MCF 10A (cell line): ENCODE measurements at regions not wholly inside any gene's neighbourhood (a gene's known extent, or its start where the extent isn't known, plus 50 kb on each side); places are given as distances from the start of the nearest gene placed in this dataset.

ENCODE experiments used
- BruUV-seq: library from RNA; stranded (reverse); fragments of 400-500 nt; replicated peaks from 2 replicates; lab custom pipeline; 2021; lab: Mats Ljungman, UMichigan
- CTCF ChIA-PET: fragments of 300-600 bp; sonication (Branson Sonifier 250); formaldehyde crosslinking; extraction: SDS; loops from one replicate; lab custom pipeline; 2021; ENCODE audit warnings: antibody characterized with exemption, inconsistent platforms; lab: Yijun Ruan, JAX
- POLR2A ChIA-PET: fragments of 300-600, 350-650 bp; sonication (Branson Sonifier 250); formaldehyde crosslinking; extraction: SDS; loops from one replicate; lab custom pipeline; 2020; ENCODE audit warnings: antibody characterized with exemption, inconsistent platforms; lab: Yijun Ruan, JAX
- DNase-seq: peaks from one replicate; pipeline ENCODE4 v3.0.0-alpha.2; 2018; ENCODE audit not compliant: unreplicated experiment
- H3K27ac Mint-ChIP-seq: one replicate; pipeline ENCODE4 v1.8.0; 2022; ENCODE audit warnings: mild to moderate bottlenecking, low read depth, mixed read lengths; ENCODE audit not compliant: unreplicated experiment
- H3K27me3 Mint-ChIP-seq: one replicate; pipeline ENCODE4 v1.8.0; 2022; ENCODE audit warnings: mixed read lengths; ENCODE audit not compliant: insufficient read depth, unreplicated experiment
- H3K36me3 Mint-ChIP-seq: one replicate; pipeline ENCODE4 v1.8.0; 2022; ENCODE audit warnings: mild to moderate bottlenecking, moderate library complexity, mixed read lengths; ENCODE audit not compliant: insufficient read depth, unreplicated experiment
- H3K4me1 Mint-ChIP-seq: one replicate; pipeline ENCODE4 v1.8.0; 2022; ENCODE audit warnings: mixed read lengths; ENCODE audit not compliant: insufficient read depth, unreplicated experiment
- H3K4me3 Mint-ChIP-seq: one replicate; pipeline ENCODE4 v1.8.0; 2022; ENCODE audit warnings: mild to moderate bottlenecking, moderate library complexity, mixed read lengths; ENCODE audit not compliant: unreplicated experiment
- H3K9me3 Mint-ChIP-seq: one replicate; pipeline ENCODE4 v1.8.0; 2022; ENCODE audit warnings: mixed read lengths; ENCODE audit not compliant: unreplicated experiment
- CTCF ChIP-seq: fragments of 200-600 bp; IDR thresholded peaks from one replicate; pipeline ENCODE4 v1.8.0; 2022; ENCODE audit warnings: antibody characterized with exemption, mild to moderate bottlenecking; ENCODE audit not compliant: unreplicated experiment
- intact Hi-C: fragments of 100-400 bp; cut with micrococcal nuclease; formaldehyde crosslinking; loops from 2 replicates; pipeline ENCODE4 v1.14.1; 2022

- intact Hi-C loops, result no loop called here
- H3K9me3 Mint-ChIP-seq, result peaks cover 20% of the 10 kb centered on the region
- H3K27me3 Mint-ChIP-seq, result peaks cover 63% of the 10 kb centered on the region
- no peak for DNase-seq
- no TSS peak for BruUV-seq
- POLR2A ChIA-PET, result no interaction called here
- H3K36me3 Mint-ChIP-seq, result peaks cover 6% of the 10 kb centered on the region
- CTCF ChIA-PET, result no interaction called here
- H3K4me1 Mint-ChIP-seq, result no peaks in the 10 kb centered on the region
- TF ChIP-seq CTCF, result no peak
- H3K27ac Mint-ChIP-seq, result no peak overlapping the region
- no peak overlapping the region for H3K4me3 Mint-ChIP-seq
Observed at GRCh38 chr3:13708871-13709595, 160.1 kb downstream of the FBLN2 start.

- Mint-ChIP-seq H3K9me3 (peaks cover 12% of the 10 kb centered on the region), H3K27ac (no peak overlapping the region), H3K27me3 (peaks cover 55% of the 10 kb centered on the region), H3K4me3 (no peak overlapping the region), H3K36me3 (peaks cover 6% of the 10 kb centered on the region), H3K4me1 (no peaks in the 10 kb centered on the region)
- ChIA-PET POLR2A (interaction anchor here (0.6 kb wide), 1 partner anchor 10 kb away, joined by 3 read pairs; no protein-coding TSS in a partner anchor), CTCF (no interaction called here)
- TF ChIP-seq CTCF, result no peak
- BruUV-seq, result no TSS peak
- no peak for DNase-seq
- intact Hi-C loops, result no loop called here
Observed at GRCh38 chr3:13708301-13708700, 159.4 kb downstream of the FBLN2 start.

GRCh38 chr3:13707456-13707855, 158.5 kb downstream of the FBLN2 start:
- peaks cover 53% of the 10 kb centered on the region for H3K27me3 Mint-ChIP-seq
- POLR2A ChIA-PET, result no interaction called here
- DNase-seq, result no peak
- H3K4me1 Mint-ChIP-seq, result no peaks in the 10 kb centered on the region
- H3K4me3 Mint-ChIP-seq, result no peak overlapping the region
- no peak for TF ChIP-seq CTCF
- BruUV-seq, result no TSS peak
- peaks cover 6% of the 10 kb centered on the region for H3K36me3 Mint-ChIP-seq
- H3K27ac Mint-ChIP-seq, result no peak overlapping the region
- H3K9me3 Mint-ChIP-seq, result peaks cover 10% of the 10 kb centered on the region
- intact Hi-C loops, result no loop called here
- CTCF ChIA-PET, result no interaction called here

- Mint-ChIP-seq H3K27me3 (peaks cover 48% of the 10 kb centered on the region), H3K36me3 (peaks cover 6% of the 10 kb centered on the region), H3K27ac (no peak overlapping the region), H3K4me1 (no peaks in the 10 kb centered on the region), H3K9me3 (peaks cover 4% of the 10 kb centered on the region), H3K4me3 (no peak overlapping the region)
- ChIA-PET CTCF (no interaction called here), POLR2A (no interaction called here)
- intact Hi-C loops, result no loop called here
- no TSS peak for BruUV-seq
- DNase-seq, result no peak
- TF ChIP-seq CTCF, result no peak
Observed at GRCh38 chr3:13706886-13707285, 158.0 kb downstream of the FBLN2 start.
